Panc1 (cell line): ENCODE measurements at regions not wholly inside any gene's neighbourhood (a gene's known extent, or its start where the extent isn't known, plus 50 kb on each side); places are given as distances from the start of the nearest gene placed in this dataset.

Experiments used
- CTCF ChIP-seq: fragments of 450-650 bp; IDR thresholded peaks from 2 replicates; pipeline ENCODE4 v1.5.1; 2017; ENCODE audit warnings: mild to moderate bottlenecking
- REST ChIP-seq, 2 experiments: IDR thresholded peaks; 2 replicates each; pipeline ENCODE4 v1.6.1; 2011 to 2012; ENCODE audit warnings: low read depth in 2 of 2, control low read depth in 1 of 2, low read length in 1 of 2, mild to moderate bottlenecking in 1 of 2, moderate library complexity in 1 of 2; ENCODE audit not compliant: insufficient read depth in 1 of 2
- TCF7L2 ChIP-seq: IDR thresholded peaks from 2 replicates; pipeline ENCODE4 v1.6.1; 2011; ENCODE audit warnings: mild to moderate bottlenecking, low read depth, low read length, inconsistent platforms

GRCh38 chr3:6112546-6112945 is 748.4 kb upstream of the GRM7 start:
- no peak for TF ChIP-seq CTCF
- TF ChIP-seq REST (IDR thresholded peaks at IDR 0.05; ENCODE audit: insufficient read depth in 1 of 2, low read depth in 2 of 2, low read length in 1 of 2): no peak
- no peak for TF ChIP-seq TCF7L2
